Esophagus muscularis mucosa (tissue), 4 donors: ENCODE measurements at regions not wholly inside any gene's neighbourhood (a gene's known extent, or its start where the extent isn't known, plus 50 kb on each side); places are given as distances from the start of the nearest gene placed in this dataset.

Source experiments
- DNase-seq: peaks from one replicate; pipeline ENCODE4 v3.0.0-alpha.2; 2017; ENCODE audit errors: extremely low spot score
- H3K27ac ChIP-seq, 4 donors: fragments of 200-600 bp; sonication (generic); replicated peaks in 1 of 4; 1 replicate in 3 of 4; 2 replicates in 1 of 4; pipeline ENCODE4 v1.5.1; 2016 to 2019; ENCODE audit warnings: mild to moderate bottlenecking in 1 of 4
- H3K27me3 ChIP-seq, 4 donors: fragments of 200-600 bp; sonication (generic); one replicate each; pipeline versions ENCODE4 v1.5.1 to v1.6.0; 2016 to 2019
- H3K36me3 ChIP-seq, 4 donors: fragments of 200-600 bp; sonication (generic); one replicate each; pipeline ENCODE4 v1.5.1; 2016 to 2019
- H3K4me1 ChIP-seq, 4 donors: fragments of 200-600 bp; sonication (generic); one replicate each; pipeline ENCODE4 v1.5.1; 2016 to 2019
- H3K4me3 ChIP-seq, 4 donors: fragments of 200-600 bp; sonication (generic); 1 replicate in 2 of 4; 2 replicates in 2 of 4; pipeline ENCODE4 v1.5.1; 2016 to 2019; ENCODE audit warnings: mild to moderate bottlenecking in 4 of 4, moderate library complexity in 1 of 4
- H3K9me3 ChIP-seq, 4 donors: fragments of 200-600 bp; sonication (generic); 1 replicate in 3 of 4; 2 replicates in 1 of 4; pipeline ENCODE4 v1.5.1; 2016 to 2019
- EP300 ChIP-seq: sonication (generic); formaldehyde crosslinking; IDR thresholded peaks from one replicate; pipeline ENCODE4 v1.6.1; 2017; ENCODE audit warnings: antibody characterized with exemption
- POLR2A ChIP-seq: fragments of 450-650 bp; IDR thresholded peaks from one replicate; pipeline ENCODE4 v1.6.1; 2017; ENCODE audit warnings: antibody characterized with exemption, moderate library complexity, mild to moderate bottlenecking, low read depth
- POLR2AphosphoS5 ChIP-seq, 2 donors: sonication (generic); formaldehyde crosslinking; IDR thresholded peaks; one replicate each; pipeline ENCODE4 v1.6.1; 2017; ENCODE audit warnings: antibody characterized with exemption in 2 of 2
- WGBS: methylation state at CpG from one replicate; pipeline ENCODE4 v1.1.5; 2018; 5-methylcytosine and 5-hydroxymethylcytosine counted together
- intact Hi-C: fragments of 100-400 bp; cut with DNase I; formaldehyde crosslinking; loops from one replicate; pipeline ENCODE4 v1.15.1; 2023
- TF ChIP-seq, protein P1 (sequence below), 3 experiments: fragments of 200-600 bp in 2 of 3; fragments of 450-650 bp in 1 of 3; sonication (generic) in 2 of 3; IDR thresholded peaks; one replicate each; pipeline ENCODE4 v1.5.1; 2017 to 2019; ENCODE audit warnings: antibody characterized with exemption in 3 of 3, mild to moderate bottlenecking in 2 of 3, moderate library complexity in 1 of 3

DNA sequence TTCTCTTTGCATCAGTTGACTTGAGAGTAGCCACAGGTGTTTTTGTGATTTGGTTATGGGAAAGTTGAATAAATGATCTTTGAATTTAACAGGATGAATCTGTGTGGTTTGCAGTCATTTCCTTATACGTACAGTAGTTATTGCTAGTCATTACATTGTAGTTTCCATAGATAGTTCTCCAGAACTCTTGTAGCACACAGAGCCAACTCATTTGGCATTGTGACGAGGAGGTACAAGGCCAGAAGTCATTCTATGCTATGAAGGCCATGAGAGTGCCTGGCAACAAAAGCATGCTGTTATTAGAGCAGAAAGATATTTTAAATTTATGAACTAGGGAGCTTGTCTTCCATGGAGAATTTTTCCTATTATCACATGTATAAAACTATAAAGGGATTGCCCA lies 973.0 kb upstream of the CHAC2 start:
- intact Hi-C loops, result no loop called here
- Histone ChIP-seq H3K9me3 (peaks cover 0 to 8% (median 0%) of the 10 kb centered on the region in 4 donors), H3K4me1 (no peaks in the 10 kb centered on the region), H3K4me3 (no peak overlapping the region), H3K27me3 (no peaks in the 10 kb centered on the region), H3K36me3 (no peaks in the 10 kb centered on the region), H3K27ac (no peak overlapping the region)
- DNase-seq, result no peak
- TF ChIP-seq, protein P1, sequence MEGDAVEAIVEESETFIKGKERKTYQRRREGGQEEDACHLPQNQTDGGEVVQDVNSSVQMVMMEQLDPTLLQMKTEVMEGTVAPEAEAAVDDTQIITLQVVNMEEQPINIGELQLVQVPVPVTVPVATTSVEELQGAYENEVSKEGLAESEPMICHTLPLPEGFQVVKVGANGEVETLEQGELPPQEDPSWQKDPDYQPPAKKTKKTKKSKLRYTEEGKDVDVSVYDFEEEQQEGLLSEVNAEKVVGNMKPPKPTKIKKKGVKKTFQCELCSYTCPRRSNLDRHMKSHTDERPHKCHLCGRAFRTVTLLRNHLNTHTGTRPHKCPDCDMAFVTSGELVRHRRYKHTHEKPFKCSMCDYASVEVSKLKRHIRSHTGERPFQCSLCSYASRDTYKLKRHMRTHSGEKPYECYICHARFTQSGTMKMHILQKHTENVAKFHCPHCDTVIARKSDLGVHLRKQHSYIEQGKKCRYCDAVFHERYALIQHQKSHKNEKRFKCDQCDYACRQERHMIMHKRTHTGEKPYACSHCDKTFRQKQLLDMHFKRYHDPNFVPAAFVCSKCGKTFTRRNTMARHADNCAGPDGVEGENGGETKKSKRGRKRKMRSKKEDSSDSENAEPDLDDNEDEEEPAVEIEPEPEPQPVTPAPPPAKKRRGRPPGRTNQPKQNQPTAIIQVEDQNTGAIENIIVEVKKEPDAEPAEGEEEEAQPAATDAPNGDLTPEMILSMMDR (IDR thresholded peaks at IDR 0.05), result no peak
- TF ChIP-seq EP300, result no peak
- TF ChIP-seq POLR2A, result no peak
- no peak for TF ChIP-seq POLR2AphosphoS5 (IDR thresholded peaks at IDR 0.05)
- WGBS, result 52% methylated on average over 2 of the region's 2 CpGs

DNA sequence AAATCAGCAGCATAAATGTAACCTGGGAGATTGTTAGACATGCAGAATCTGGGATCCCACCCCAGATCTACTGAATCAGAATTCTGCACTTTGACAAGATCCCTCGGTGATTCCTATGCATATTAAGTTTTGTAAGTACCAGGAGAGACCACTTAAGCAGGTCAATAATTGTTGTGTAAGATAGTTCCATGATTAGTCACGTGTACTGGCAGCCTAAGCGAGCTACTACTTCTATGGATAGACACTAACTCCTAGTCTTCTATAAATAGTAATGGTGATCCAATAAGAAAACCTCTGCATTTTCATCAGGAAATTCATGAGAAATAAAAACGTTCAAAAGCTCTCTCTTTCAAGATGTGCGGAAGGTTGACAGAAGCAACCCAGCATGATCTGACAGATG lies 988.2 kb upstream of the CHAC2 start:
- intact Hi-C loops, result no loop called here
- WGBS, result 75% methylated on average over 5 of the region's 5 CpGs
- Histone ChIP-seq H3K27me3 (no peaks in the 10 kb centered on the region), H3K4me1 (peaks cover 0 to 14% (median 6%) of the 10 kb centered on the region in 4 donors), H3K36me3 (no peaks in the 10 kb centered on the region), H3K27ac (no peak overlapping the region), H3K9me3 (no peaks in the 10 kb centered on the region), H3K4me3 (no peak overlapping the region)
- no peak for TF ChIP-seq POLR2AphosphoS5 (IDR thresholded peaks at IDR 0.05)
- no peak for DNase-seq

DNA sequence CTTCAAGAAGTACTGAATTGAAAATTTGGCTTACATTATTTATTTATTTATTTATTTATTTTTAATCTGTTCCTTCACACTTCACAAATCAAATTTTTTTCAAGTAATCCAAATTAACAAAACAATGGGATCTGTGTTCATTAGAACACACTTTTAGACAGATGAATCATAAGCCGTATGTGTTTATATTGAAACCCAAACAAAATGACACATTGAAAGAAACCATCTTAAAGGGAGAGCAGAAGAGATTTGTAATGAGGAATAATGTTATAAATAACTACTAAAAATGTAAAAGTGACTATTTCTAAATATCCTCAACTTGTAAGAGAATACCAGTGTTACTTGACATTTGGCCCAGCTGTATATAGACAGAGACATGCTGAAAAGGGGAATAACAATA lies 991.0 kb upstream of the CHAC2 start:
- Histone ChIP-seq H3K36me3 (no peaks in the 10 kb centered on the region), H3K27me3 (no peaks in the 10 kb centered on the region), H3K4me3 (no peak overlapping the region), H3K27ac (no peak overlapping the region), H3K4me1 (peaks cover 0 to 14% (median 6%) of the 10 kb centered on the region in 4 donors), H3K9me3 (peaks cover 0 to 5% (median 0%) of the 10 kb centered on the region in 4 donors)
- intact Hi-C loops, result no loop called here
- TF ChIP-seq POLR2A (no peak), POLR2AphosphoS5 (IDR thresholded peaks at IDR 0.05) (no peak), EP300 (no peak)
- TF ChIP-seq, protein P1 (IDR thresholded peaks at IDR 0.05), result no peak
- 14% methylated on average over 1 of the region's 1 CpG for WGBS
- DNase-seq, result no peak

DNA sequence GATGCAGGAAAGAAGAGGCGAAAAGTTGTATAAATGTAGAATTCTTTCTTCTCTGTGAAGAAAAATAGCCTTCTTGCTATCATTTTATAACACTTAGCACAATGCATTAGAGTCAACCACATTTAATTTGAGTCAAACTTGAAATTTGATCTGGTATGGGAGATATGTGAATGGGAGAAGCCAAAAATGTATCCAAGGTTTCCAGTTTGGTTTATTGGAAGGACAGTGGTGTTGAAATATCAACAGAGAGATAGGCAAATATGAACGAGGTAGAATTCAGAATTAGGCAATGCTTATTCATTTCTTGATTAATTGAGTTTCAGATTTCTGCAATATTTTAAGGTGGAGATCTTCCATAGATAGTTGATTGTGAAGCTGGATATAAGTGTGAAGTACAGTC lies 991.9 kb upstream of the CHAC2 start:
- H3K27me3 ChIP-seq, result no peaks in the 10 kb centered on the region
- H3K9me3 ChIP-seq, result peaks cover 0 to 5% (median 0%) of the 10 kb centered on the region in 4 donors
- H3K36me3 ChIP-seq, result no peaks in the 10 kb centered on the region
- TF ChIP-seq EP300 (no peak), POLR2A (no peak), POLR2AphosphoS5 (IDR thresholded peaks at IDR 0.05) (no peak)
- TF ChIP-seq, protein P1 (IDR thresholded peaks at IDR 0.05), result no peak
- DNase-seq, result no peak
- intact Hi-C loops, result no loop called here
- H3K4me3 ChIP-seq, result no peak overlapping the region
- H3K27ac ChIP-seq, result no peak overlapping the region
- WGBS, result 63% methylated on average over 2 of the region's 2 CpGs
- H3K4me1 ChIP-seq, result peaks cover 0 to 14% (median 6%) of the 10 kb centered on the region in 4 donors

DNA sequence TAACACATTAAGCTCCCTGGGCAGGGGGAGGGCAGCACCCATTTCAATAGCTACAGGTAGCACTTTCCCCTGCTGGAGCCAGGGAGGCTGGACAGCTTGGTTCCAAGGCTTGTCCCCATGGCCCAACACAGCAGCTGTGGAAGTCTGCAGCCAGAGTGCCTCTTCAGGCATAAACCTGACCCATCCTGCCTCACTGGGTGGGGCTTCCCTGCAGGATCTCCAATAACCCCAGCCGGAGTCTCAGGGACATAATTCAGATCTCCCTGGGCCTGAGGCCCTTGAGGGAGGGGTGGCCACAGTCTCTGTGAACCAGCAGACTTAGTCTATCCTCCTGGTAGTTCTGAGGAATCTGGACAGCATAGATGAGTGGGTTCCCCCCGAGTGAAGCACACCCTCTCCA lies 1001.9 kb upstream of the CHAC2 start:
- intact Hi-C loops, result no loop called here
- no peak for TF ChIP-seq POLR2A
- no peak for TF ChIP-seq POLR2AphosphoS5 (IDR thresholded peaks at IDR 0.05)
- TF ChIP-seq, protein P1 (IDR thresholded peaks at IDR 0.05), result no peak
- WGBS, result 83% methylated on average over 1 of the region's 2 CpGs
- Histone ChIP-seq H3K4me3 (no peak overlapping the region), H3K4me1 (no peaks in the 10 kb centered on the region), H3K9me3 (peaks cover 0 to 5% (median 0%) of the 10 kb centered on the region in 4 donors), H3K27ac (no peak overlapping the region), H3K27me3 (no peaks in the 10 kb centered on the region), H3K36me3 (no peaks in the 10 kb centered on the region)
- no peak for DNase-seq
